IMR-90 (cell line): ENCODE measurements at regions not wholly inside any gene's neighbourhood (a gene's known extent, or its start where the extent isn't known, plus 50 kb on each side); places are given as distances from the start of the nearest gene placed in this dataset.

Source experiments
- ATAC-seq: fragments of 200-7000 bp; cut with Tn5 transposase; 2 replicates; pipeline ENCODE4 v1.9.1; 2020; ENCODE audit warnings: low read depth, mild to moderate bottlenecking, moderate library complexity
- BruUV-seq: library from RNA; stranded (reverse); fragments of 400-500 nt; replicated peaks from 2 replicates; lab custom pipeline; 2021; lab: Mats Ljungman, UMichigan
- CTCF ChIA-PET: fragments of 300-600 bp; formaldehyde crosslinking; extraction: SDS; loops from one replicate; lab custom pipeline; 2021; ENCODE audit warnings: antibody characterized with exemption; lab: Yijun Ruan, JAX
- POLR2A ChIA-PET: fragments of 300-600 bp; sonication (Branson Sonifier 250); formaldehyde crosslinking; loops from one replicate; lab custom pipeline; 2022; ENCODE audit warnings: antibody characterized with exemption; ENCODE audit not compliant: unreplicated experiment; lab: Charles Lee
- DNase-seq: peaks from one replicate; pipeline ENCODE4 v3.0.0; 2013
- H2AFZ ChIP-seq: replicated peaks from 2 replicates; pipeline ENCODE3; 2013; ENCODE audit warnings: low read length, mild to moderate bottlenecking; ENCODE audit not compliant: poor library complexity
- H2AK5ac ChIP-seq: 2 replicates; pipeline ENCODE4 v1.6.1; 2013; ENCODE audit warnings: low read depth, low read length, inconsistent platforms
- H2AK9ac ChIP-seq: replicated peaks from 2 replicates; pipeline ENCODE3; 2013; ENCODE audit warnings: mild to moderate bottlenecking, low read depth, low read length, moderate library complexity; ENCODE audit not compliant: poor library complexity
- H2BK120ac ChIP-seq: 2 replicates; pipeline ENCODE4 v1.6.1; 2013; ENCODE audit warnings: low read depth, low read length, inconsistent platforms
- H2BK15ac ChIP-seq: 3 replicates; pipeline ENCODE4 v1.6.1; 2013; ENCODE audit warnings: low read depth, low read length, inconsistent platforms
- H2BK20ac ChIP-seq: 2 replicates; pipeline ENCODE4 v1.6.1; 2013; ENCODE audit warnings: low read depth, mild to moderate bottlenecking, inconsistent platforms, low read length, moderate library complexity
- H2BK5ac ChIP-seq: 2 replicates; pipeline ENCODE4 v1.6.1; 2013; ENCODE audit warnings: mild to moderate bottlenecking, low read depth, low read length, inconsistent platforms; ENCODE audit not compliant: poor library complexity, severe bottlenecking
- H3K14ac ChIP-seq: replicated peaks from 2 replicates; pipeline ENCODE4 v1.6.1; 2013; ENCODE audit warnings: low read depth, low read length, inconsistent platforms
- H3K18ac ChIP-seq: 2 replicates; pipeline ENCODE4 v1.6.1; 2013; ENCODE audit warnings: low read depth, low read length, control low read depth
- H3K23ac ChIP-seq: 2 replicates; pipeline ENCODE4 v1.6.1; 2013; ENCODE audit warnings: low read depth, low read length, inconsistent platforms
- H3K27ac ChIP-seq: 2 replicates; pipeline ENCODE4 v1.5.1; 2013; ENCODE audit warnings: mild to moderate bottlenecking, control low read depth, low read length; ENCODE audit not compliant: insufficient read depth
- H3K27me3 ChIP-seq: 2 replicates; pipeline ENCODE4 v1.6.1; 2013; ENCODE audit warnings: low read length; ENCODE audit not compliant: control insufficient read depth, insufficient read depth
- H3K36me3 ChIP-seq: 2 replicates; pipeline ENCODE4 v1.6.1; 2013; ENCODE audit warnings: low read length, mixed read lengths; ENCODE audit not compliant: control insufficient read depth, insufficient read depth
- H3K4ac ChIP-seq: 2 replicates; pipeline ENCODE4 v1.6.1; 2013; ENCODE audit warnings: low read depth, low read length, inconsistent platforms
- H3K4me1 ChIP-seq: 2 replicates; pipeline ENCODE4 v1.6.1; 2013; ENCODE audit warnings: low read length, mixed read lengths; ENCODE audit not compliant: control insufficient read depth, insufficient read depth
- H3K4me2 ChIP-seq: 2 replicates; pipeline ENCODE4 v1.6.1; 2013; ENCODE audit warnings: low read depth, mild to moderate bottlenecking, control low read depth, low read length, moderate library complexity
- H3K4me3 ChIP-seq: 2 replicates; pipeline ENCODE4 v1.5.1; 2013; ENCODE audit warnings: low read depth, mild to moderate bottlenecking, control low read depth, low read length, moderate library complexity; ENCODE audit not compliant: insufficient read depth
- H3K56ac ChIP-seq: 2 replicates; pipeline ENCODE4 v1.6.1; 2013; ENCODE audit warnings: low read length, inconsistent platforms; ENCODE audit not compliant: insufficient read depth; ENCODE audit errors: extremely low read depth
- H3K79me1 ChIP-seq, 2 experiments: 2 replicates each; pipeline ENCODE4 v1.6.1; 2013; ENCODE audit warnings: low read length in 2 of 2, inconsistent platforms in 1 of 2, low read depth in 1 of 2
- H3K9ac ChIP-seq: 2 replicates; pipeline ENCODE4 v1.6.1; 2013; ENCODE audit warnings: low read depth, low read length, control low read depth
- H3K9me1 ChIP-seq: 2 replicates; pipeline ENCODE4 v1.6.1; 2013; ENCODE audit warnings: low read length, inconsistent platforms; ENCODE audit not compliant: insufficient read depth
- H3K9me3 ChIP-seq: 2 replicates; pipeline ENCODE4 v1.6.1; 2013; ENCODE audit warnings: low read length; ENCODE audit not compliant: control insufficient read depth, insufficient read depth
- H4K20me1 ChIP-seq: 2 replicates; pipeline ENCODE4 v1.6.1; 2013; ENCODE audit warnings: low read length, inconsistent platforms; ENCODE audit not compliant: insufficient read depth
- H4K5ac ChIP-seq: 2 replicates; pipeline ENCODE4 v1.6.1; 2013; ENCODE audit warnings: mild to moderate bottlenecking, low read depth, low read length, control low read depth
- H4K8ac ChIP-seq, 2 experiments: 2 replicates each; pipeline ENCODE4 v1.6.1; 2013; ENCODE audit warnings: low read depth in 2 of 2, low read length in 2 of 2, control low read depth in 1 of 2, inconsistent platforms in 1 of 2
- H4K91ac ChIP-seq: 2 replicates; pipeline ENCODE4 v1.6.1; 2013; ENCODE audit warnings: low read depth, low read length, inconsistent platforms; ENCODE audit not compliant: insufficient read depth
- FOS ChIP-seq: fragments of 150-350 bp; IDR thresholded peaks from 2 replicates; pipeline ENCODE4 v1.6.1; 2016; ENCODE audit warnings: low read depth, low read length
- MAZ ChIP-seq: IDR thresholded peaks from 2 replicates; pipeline ENCODE4 v1.6.1; 2012; ENCODE audit warnings: low read depth, mild to moderate bottlenecking, low read length, improper control_type of control experiment, moderate library complexity, borderline replicate concordance
- MXI1 ChIP-seq: IDR thresholded peaks from 2 replicates; pipeline ENCODE4 v1.6.1; 2012; ENCODE audit warnings: low read depth, mild to moderate bottlenecking, low read length, moderate library complexity, borderline replicate concordance
- RFX5 ChIP-seq: IDR thresholded peaks from 2 replicates; pipeline ENCODE4 v1.8.0; 2012; ENCODE audit warnings: low read depth, mild to moderate bottlenecking, low read length, moderate library complexity
- WGBS, 2 experiments: methylation state at CpG; one replicate each; pipeline versions ENCODE4 v1.1.5 to v1.1.7; 2013; ENCODE audit warnings: missing lambda C conversion rate in 2 of 2; ENCODE audit not compliant: insufficient read length in 1 of 2; ENCODE audit errors: extremely low coverage in 2 of 2; 5-methylcytosine and 5-hydroxymethylcytosine counted together
- dilution Hi-C: fragments of 300-500 bp; cut with HindIII; formaldehyde crosslinking; loops from one replicate; pipeline ENCODE4 v1.14.3; 2018; ENCODE audit warnings: low sequenced_read_pairs; ENCODE audit not compliant: unreplicated experiment
- in situ Hi-C: fragments of 300-500 bp; cut with MboI; formaldehyde crosslinking; loops from 3 replicates; pipeline ENCODE4 v1.14.3; 2019; ENCODE audit warnings: low sequenced_read_pairs, inconsistent platforms, mixed read lengths
- intact Hi-C: fragments of 100-400 bp; cut with micrococcal nuclease; formaldehyde crosslinking; loops from 2 replicates; pipeline ENCODE4 v1.10.0; 2022

DNA sequence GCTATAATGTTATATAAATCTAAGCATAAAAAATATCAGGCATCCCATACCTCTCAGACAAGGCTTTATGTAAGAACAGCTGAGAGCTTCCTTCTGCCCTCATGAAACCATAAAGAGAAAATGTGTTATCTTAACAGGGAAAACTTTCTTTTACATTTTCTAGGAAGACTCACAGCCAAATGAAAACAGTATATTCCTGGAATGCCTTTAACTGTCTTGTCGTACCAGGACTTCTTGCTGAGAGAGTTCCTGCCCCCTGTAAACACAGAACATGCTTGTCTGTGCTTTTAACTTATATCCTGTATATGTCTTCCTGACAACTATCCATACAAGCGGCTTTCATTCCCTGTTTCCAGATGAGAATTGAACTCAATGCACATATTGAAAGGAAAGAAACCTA, 64.8 kb upstream of the AHR start:
- Histone ChIP-seq H3K36me3 (no peaks in the 10 kb centered on the region), H3K23ac (no peak overlapping the region), H2AFZ (no peak overlapping the region), H3K79me1 (no peaks in the 10 kb centered on the region), H3K4me1 (peaks cover 2% of the 10 kb centered on the region), H3K4me2 (peak overlapping the region; percentile 38; the same call in 1 of the 2 replicates), H3K4ac (no peak overlapping the region; the same call in 1 of the 2 replicates), H2AK5ac (no peak overlapping the region), H3K14ac (no peak overlapping the region), H3K18ac (peak overlapping the region; percentile 57; the same call in 1 of the 2 replicates), H3K4me3 (no peak overlapping the region), H3K9me3 (no peaks in the 10 kb centered on the region), H2BK120ac (peak overlapping the region; percentile 71), H2AK9ac (no peak overlapping the region), H4K20me1 (no peaks in the 10 kb centered on the region), H3K27ac (no peak overlapping the region), H2BK5ac (peak overlapping the region; percentile 71), H4K91ac (no peak overlapping the region), H3K9ac (no peak overlapping the region), H2BK20ac (no peak overlapping the region), H3K56ac (no peak overlapping the region), H4K8ac (peak overlapping the region in 1 of 2 experiments; percentile 94; a peak in 1 of 4 replicates), H2BK15ac (no peak overlapping the region; the same call in 2 of the 3 replicates), H3K27me3 (no peaks in the 10 kb centered on the region), H4K5ac (no peak overlapping the region; the same call in 1 of the 2 replicates), H3K9me1 (0 out of 2 replicates have a peak, but pooled peaks cover 2% of the 10 kb centered on the region)
- peak; percentile 16; the same call in 1 of the 2 replicates for ATAC-seq
- intact Hi-C loops (no loop called here), in situ Hi-C loops (no loop called here), dilution Hi-C loops (no loop called here)
- ChIA-PET POLR2A (no interaction called here), CTCF (no interaction called here)
- WGBS, 2 experiments: no CpG with 5 or more reads among the region's 2 CpGs
- BruUV-seq: no TSS peak
- no peak for DNase-seq
- TF ChIP-seq MAZ: no peak
- TF ChIP-seq MXI1: no peak
- TF ChIP-seq RFX5: no peak
- no peak for TF ChIP-seq FOS
